H1 (cell line): ENCODE measurements at regions not wholly inside any gene's neighbourhood (a gene's known extent, or its start where the extent isn't known, plus 50 kb on each side); places are given as distances from the start of the nearest gene placed in this dataset.

Experiments
- CTCF ChIA-PET: fragments of 300-600 bp; sonication (Branson Sonifier 250); formaldehyde crosslinking; loops from one replicate; lab custom pipeline; 2021; ENCODE audit not compliant: partially characterized antibody; lab: Charles Lee
- POLR2A ChIA-PET: fragments of 300-600 bp; sonication (Branson Sonifier 250); formaldehyde crosslinking; loops from one replicate; lab custom pipeline; 2021; ENCODE audit warnings: inconsistent platforms; ENCODE audit not compliant: partially characterized antibody; lab: Charles Lee
- DNase-seq, 2 experiments: peaks; one replicate each; pipeline versions ENCODE4 v3.0.0 to v3.0.0-alpha.2; 2010 to 2022; ENCODE audit warnings: low spot score in 2 of 2, low read depth in 1 of 2, mixed read lengths in 1 of 2
- FAIRE-seq: peaks from 2 replicates; lab custom pipeline; 2011; peaks lifted over from hg19 to GRCh38; lab: Jason Lieb, UNC
- H2AFZ ChIP-seq: 2 replicates; pipeline ENCODE4 v1.8.1; 2012; ENCODE audit warnings: low read length, inconsistent platforms
- H2AK5ac ChIP-seq: 2 replicates; pipeline ENCODE4 v1.6.1; 2013; ENCODE audit warnings: low read depth, low read length
- H2BK120ac ChIP-seq: replicated peaks from 2 replicates; pipeline ENCODE3; 2013; ENCODE audit warnings: low read depth, low read length, inconsistent platforms
- H2BK12ac ChIP-seq: 2 replicates; pipeline ENCODE4 v1.6.1; 2013; ENCODE audit warnings: low read depth, low read length
- H2BK15ac ChIP-seq: 2 replicates; pipeline ENCODE4 v1.6.1; 2013; ENCODE audit warnings: low read length
- H2BK20ac ChIP-seq: 2 replicates; pipeline ENCODE4 v1.6.1; 2013; ENCODE audit warnings: low read length
- H2BK5ac ChIP-seq: 2 replicates; pipeline ENCODE4 v1.6.1; 2013; ENCODE audit warnings: low read depth, low read length
- H3K14ac ChIP-seq: 2 replicates; pipeline ENCODE4 v1.6.1; 2013; ENCODE audit warnings: inconsistent platforms; ENCODE audit not compliant: insufficient read length
- H3K18ac ChIP-seq: 2 replicates; pipeline ENCODE4 v1.6.1; 2013; ENCODE audit warnings: low read length; ENCODE audit errors: extremely low read depth
- H3K23ac ChIP-seq: 2 replicates; pipeline ENCODE4 v1.6.1; 2013; ENCODE audit warnings: inconsistent platforms; ENCODE audit not compliant: insufficient read length
- H3K23me2 ChIP-seq: 2 replicates; pipeline ENCODE4 v1.6.1; 2013; ENCODE audit warnings: low read depth, low read length
- H3K27ac ChIP-seq: 2 replicates; pipeline ENCODE4 v1.6.1; 2011; ENCODE audit warnings: low read depth, low read length, inconsistent platforms
- H3K27me3 ChIP-seq, 4 experiments: replicated peaks in 1 of 4; 1 replicate in 1 of 4; 2 replicates in 3 of 4; pipeline versions ENCODE4 v1.6.1 to v1.8.1; 2011 to 2013; ENCODE audit warnings: low read length in 3 of 4, mild to moderate bottlenecking in 3 of 4, inconsistent platforms in 2 of 4, mixed read lengths in 2 of 4, moderate library complexity in 1 of 4; ENCODE audit not compliant: control insufficient read depth in 3 of 4, insufficient read depth in 3 of 4; ENCODE audit errors: extremely low read depth in 1 of 4
- H3K36me3 ChIP-seq, 4 experiments: 2 replicates each; pipeline versions ENCODE4 v1.6.1 to v1.8.1; 2011 to 2013; ENCODE audit warnings: mild to moderate bottlenecking in 4 of 4, low read length in 3 of 4, moderate library complexity in 2 of 4, control low read depth in 1 of 4, inconsistent platforms in 1 of 4; ENCODE audit not compliant: insufficient read depth in 4 of 4, control insufficient read depth in 2 of 4
- H3K4ac ChIP-seq: replicated peaks from 2 replicates; pipeline ENCODE3; 2013; ENCODE audit warnings: low read length, low read depth, mixed read lengths, inconsistent platforms; ENCODE audit not compliant: insufficient read length
- H3K4me1 ChIP-seq, 4 experiments: replicated peaks in 1 of 4; 1 replicate in 1 of 4; 2 replicates in 3 of 4; pipeline versions ENCODE4 v1.6.1 to v1.8.1; 2011 to 2013; ENCODE audit warnings: low read length in 3 of 4, inconsistent platforms in 2 of 4, mixed read lengths in 1 of 4; ENCODE audit not compliant: insufficient read depth in 4 of 4, control insufficient read depth in 3 of 4
- H3K4me2 ChIP-seq, 2 experiments: 2 replicates each; pipeline versions ENCODE4 v1.6.1 to v1.8.1; 2011 to 2013; ENCODE audit warnings: low read depth in 2 of 2, low read length in 2 of 2, control low read depth in 1 of 2, inconsistent platforms in 1 of 2, mild to moderate bottlenecking in 1 of 2; ENCODE audit not compliant: insufficient read depth in 1 of 2
- H3K4me3 ChIP-seq, 4 experiments: fragments of 200-600, 300-600 bp in 1 of 4; sonication (generic), shearing (Covaris generic), sonication (Bioruptor Twin) in 1 of 4; 2 replicates each; pipeline versions ENCODE4 v1.5.1 to v1.8.1; 2011 to 2016; ENCODE audit warnings: low read length in 4 of 4, low read depth in 3 of 4, control low read depth in 2 of 4, inconsistent platforms in 2 of 4, mild to moderate bottlenecking in 2 of 4, mixed read lengths in 1 of 4, moderate library complexity in 1 of 4; ENCODE audit not compliant: insufficient read depth in 2 of 4; ENCODE audit errors: extremely low read depth in 1 of 4
- H3K56ac ChIP-seq: replicated peaks from 2 replicates; pipeline ENCODE3; 2013; ENCODE audit warnings: low read depth, mild to moderate bottlenecking, mixed read lengths, low read length, inconsistent platforms; ENCODE audit not compliant: insufficient read length
- H3K79me1 ChIP-seq: 2 replicates; pipeline ENCODE4 v1.6.1; 2013; ENCODE audit warnings: low read depth, low read length, control low read depth
- H3K79me2 ChIP-seq, 2 experiments: 2 replicates each; pipeline versions ENCODE4 v1.6.1 to v1.8.1; 2012 to 2013; ENCODE audit warnings: low read length in 2 of 2, mild to moderate bottlenecking in 2 of 2, inconsistent platforms in 1 of 2; ENCODE audit not compliant: insufficient read depth in 2 of 2, control insufficient read depth in 1 of 2
- H3K9ac ChIP-seq, 4 experiments: replicated peaks in 1 of 4; 1 replicate in 1 of 4; 2 replicates in 3 of 4; pipeline versions ENCODE4 v1.6.1 to v1.8.1; 2011 to 2013; ENCODE audit warnings: low read depth in 3 of 4, low read length in 3 of 4, control low read depth in 2 of 4, mild to moderate bottlenecking in 2 of 4, moderate library complexity in 2 of 4, inconsistent platforms in 1 of 4; ENCODE audit errors: extremely low read depth in 1 of 4
- H3K9me3 ChIP-seq, 2 experiments: 2 replicates each; pipeline versions ENCODE4 v1.6.1 to v1.8.1; 2012 to 2013; ENCODE audit warnings: mild to moderate bottlenecking in 2 of 2, moderate library complexity in 2 of 2, control low read depth in 1 of 2, inconsistent platforms in 1 of 2, low read depth in 1 of 2, low read length in 1 of 2, mixed read lengths in 1 of 2; ENCODE audit not compliant: insufficient read depth in 2 of 2
- H4K20me1 ChIP-seq, 2 experiments: replicated peaks in 1 of 2; 2 replicates each; pipeline versions ENCODE3 to v1.8.1; 2011 to 2013; ENCODE audit warnings: inconsistent platforms in 2 of 2, low read length in 2 of 2, mild to moderate bottlenecking in 1 of 2; ENCODE audit not compliant: insufficient read depth in 2 of 2, control insufficient read depth in 1 of 2
- H4K5ac ChIP-seq: 2 replicates; pipeline ENCODE4 v1.6.1; 2013; ENCODE audit warnings: low read length, low read depth, mixed read lengths, inconsistent platforms; ENCODE audit not compliant: insufficient read length
- H4K8ac ChIP-seq: 2 replicates; pipeline ENCODE4 v1.8.0; 2013; ENCODE audit warnings: mild to moderate bottlenecking, moderate library complexity, low read length, inconsistent platforms; ENCODE audit not compliant: insufficient read depth; ENCODE audit errors: extremely low read depth
- H4K91ac ChIP-seq: replicated peaks from 2 replicates; pipeline ENCODE3; 2013; ENCODE audit warnings: low read length, mixed read lengths, inconsistent platforms; ENCODE audit not compliant: insufficient read length
- CHD2 ChIP-seq: IDR thresholded peaks from 2 replicates; pipeline ENCODE4 v1.6.1; 2012; ENCODE audit warnings: low read length, improper control_type of control experiment
- CTCF ChIP-seq, 3 experiments: IDR thresholded peaks; 1 replicate in 2 of 3; 2 replicates in 1 of 3; pipeline versions ENCODE4 v1.5.1 to v1.6.1; 2011; ENCODE audit warnings: low read length in 3 of 3, mild to moderate bottlenecking in 3 of 3, inconsistent platforms in 2 of 3, low read depth in 1 of 3, moderate library complexity in 1 of 3; ENCODE audit not compliant: insufficient read depth in 1 of 3; ENCODE audit errors: control extremely low read depth in 1 of 3
- GABPA ChIP-seq: IDR thresholded peaks from 2 replicates; pipeline ENCODE4 v1.6.1; 2011; ENCODE audit warnings: mild to moderate bottlenecking, low read length, moderate library complexity, borderline replicate concordance; ENCODE audit not compliant: insufficient read depth
- HDAC2 ChIP-seq, 2 experiments: fragments of 300-600 bp in 1 of 2; sonication (generic) in 1 of 2; IDR thresholded peaks; 2 replicates each; pipeline ENCODE4 v1.6.1; 2011 to 2012; ENCODE audit warnings: low read depth in 2 of 2, low read length in 2 of 2, mild to moderate bottlenecking in 2 of 2, moderate library complexity in 2 of 2, borderline replicate concordance in 1 of 2, inconsistent platforms in 1 of 2
- RAD21 ChIP-seq, 2 experiments: IDR thresholded peaks in 1 of 2; conservative IDR thresholded peaks in 1 of 2; 2 replicates each; pipeline ENCODE4 v1.6.1; 2011; ENCODE audit warnings: low read depth in 2 of 2, low read length in 2 of 2, improper control_type of control experiment in 1 of 2, inconsistent platforms in 1 of 2, mild to moderate bottlenecking in 1 of 2, moderate library complexity in 1 of 2
- RFX5 ChIP-seq: IDR thresholded peaks from 2 replicates; pipeline ENCODE4 v1.6.1; 2011; ENCODE audit warnings: low read depth, low read length, improper control_type of control experiment, borderline replicate concordance
- WGBS, 2 experiments: shearing (Covaris generic) in 1 of 2; methylation state at CpG; one replicate each; pipeline versions ENCODE4 v1.1.6 to v1.1.7; 2013 to 2015; ENCODE audit warnings: low lambda C conversion rate in 2 of 2, mixed read lengths in 2 of 2, inconsistent platforms in 1 of 2, low coverage in 1 of 2, missing lambda C conversion rate in 1 of 2; ENCODE audit not compliant: insufficient replicate concordance in 2 of 2, insufficient coverage in 1 of 2, insufficient read length in 1 of 2; ENCODE audit errors: extremely low coverage in 1 of 2, missing lambda C conversion rate in 1 of 2; 5-methylcytosine and 5-hydroxymethylcytosine counted together

- Histone ChIP-seq H3K36me3 (no peaks in the 10 kb centered on the region), H3K4me3 (no peak overlapping the region), H2AFZ (no peak overlapping the region), H3K9me3 (peaks cover 0 to 4% of the 10 kb centered on the region in 2 experiments; a peak in 1 of 4 replicates), H3K4me2 (no peak overlapping the region), H2BK120ac (no peak overlapping the region), H3K23ac (no peak overlapping the region), H3K9ac (no peak overlapping the region), H3K18ac (no peak overlapping the region), H3K56ac (no peak overlapping the region), H4K20me1 (no peaks in the 10 kb centered on the region), H3K79me2 (no peaks in the 10 kb centered on the region), H4K5ac (no peak overlapping the region), H3K27me3 (no peaks in the 10 kb centered on the region), H3K23me2 (no peaks in the 10 kb centered on the region), H4K8ac (no peak overlapping the region), H2BK20ac (no peak overlapping the region), H4K91ac (no peak overlapping the region), H2BK12ac (no peak overlapping the region), H3K14ac (no peak overlapping the region), H3K4me1 (no peaks in the 10 kb centered on the region), H2BK5ac (no peak overlapping the region), H3K4ac (no peak overlapping the region), H3K27ac (no peak overlapping the region), H2AK5ac (no peak overlapping the region), H3K79me1 (no peaks in the 10 kb centered on the region), H2BK15ac (no peak overlapping the region)
- WGBS, 2 experiments = 91% methylated on average over 5 of the region's 5 CpGs; no CpG with 5 or more reads in 1 of the 2 experiments
- DNase-seq (no peak), FAIRE-seq (no peak)
- no peak for TF ChIP-seq CHD2
- peak in 1 of 2 experiments; percentile 5; a peak in 1 of 4 replicates for TF ChIP-seq RAD21 (IDR thresholded peaks at IDR 0.05 in 1 of 2, conservative IDR thresholded peaks at IDR 0.05 in 1 of 2; ENCODE audit: low read depth in 2 of 2, low read length in 2 of 2)
- TF ChIP-seq HDAC2 (IDR thresholded peaks at IDR 0.05; ENCODE audit: borderline replicate concordance in 1 of 2, low read depth in 2 of 2, low read length in 2 of 2) = no peak
- no peak for TF ChIP-seq GABPA
- no peak for TF ChIP-seq RFX5
- peak in 1 of 3 experiments; percentile 11; a peak in 1 of 4 replicates for TF ChIP-seq CTCF (IDR thresholded peaks at IDR 0.05; ENCODE audit: control extremely low read depth in 1 of 3, insufficient read depth in 1 of 3, low read depth in 1 of 3, low read length in 3 of 3)
- CTCF ChIA-PET = interaction anchor here (0.5 to 2.7 kb wide), 3 partner anchors 11 to 204 kb away, joined by 3 to 13 read pairs (median 5); no protein-coding TSS in a partner anchor
- POLR2A ChIA-PET = no interaction called here
Measured at GRCh38 chr22:34992672-34993071, 73.3 kb upstream of the ISX start.
